IMR-90 (cell line): ENCODE measurements at regions not wholly inside any gene's neighbourhood (a gene's known extent, or its start where the extent isn't known, plus 50 kb on each side); places are given as distances from the start of the nearest gene placed in this dataset.

Experiments used
- ATAC-seq: fragments of 200-7000 bp; cut with Tn5 transposase; 2 replicates; pipeline ENCODE4 v1.9.1; 2020; ENCODE audit warnings: low read depth, mild to moderate bottlenecking, moderate library complexity
- BruUV-seq: library from RNA; stranded (reverse); fragments of 400-500 nt; replicated peaks from 2 replicates; lab custom pipeline; 2021; lab: Mats Ljungman, UMichigan
- CTCF ChIA-PET: fragments of 300-600 bp; formaldehyde crosslinking; extraction: SDS; loops from one replicate; lab custom pipeline; 2021; ENCODE audit warnings: antibody characterized with exemption; lab: Yijun Ruan, JAX
- POLR2A ChIA-PET: fragments of 300-600 bp; sonication (Branson Sonifier 250); formaldehyde crosslinking; loops from one replicate; lab custom pipeline; 2022; ENCODE audit warnings: antibody characterized with exemption; ENCODE audit not compliant: unreplicated experiment; lab: Charles Lee
- DNase-seq: peaks from one replicate; pipeline ENCODE4 v3.0.0; 2013
- H2AFZ ChIP-seq: replicated peaks from 2 replicates; pipeline ENCODE3; 2013; ENCODE audit warnings: low read length, mild to moderate bottlenecking; ENCODE audit not compliant: poor library complexity
- H2AK5ac ChIP-seq: 2 replicates; pipeline ENCODE4 v1.6.1; 2013; ENCODE audit warnings: low read depth, low read length, inconsistent platforms
- H2AK9ac ChIP-seq: replicated peaks from 2 replicates; pipeline ENCODE3; 2013; ENCODE audit warnings: mild to moderate bottlenecking, low read depth, low read length, moderate library complexity; ENCODE audit not compliant: poor library complexity
- H2BK120ac ChIP-seq: 2 replicates; pipeline ENCODE4 v1.6.1; 2013; ENCODE audit warnings: low read depth, low read length, inconsistent platforms
- H2BK15ac ChIP-seq: 3 replicates; pipeline ENCODE4 v1.6.1; 2013; ENCODE audit warnings: low read depth, low read length, inconsistent platforms
- H2BK20ac ChIP-seq: 2 replicates; pipeline ENCODE4 v1.6.1; 2013; ENCODE audit warnings: low read depth, mild to moderate bottlenecking, inconsistent platforms, low read length, moderate library complexity
- H2BK5ac ChIP-seq: 2 replicates; pipeline ENCODE4 v1.6.1; 2013; ENCODE audit warnings: mild to moderate bottlenecking, low read depth, low read length, inconsistent platforms; ENCODE audit not compliant: poor library complexity, severe bottlenecking
- H3K14ac ChIP-seq: replicated peaks from 2 replicates; pipeline ENCODE4 v1.6.1; 2013; ENCODE audit warnings: low read depth, low read length, inconsistent platforms
- H3K18ac ChIP-seq: 2 replicates; pipeline ENCODE4 v1.6.1; 2013; ENCODE audit warnings: low read depth, low read length, control low read depth
- H3K23ac ChIP-seq: 2 replicates; pipeline ENCODE4 v1.6.1; 2013; ENCODE audit warnings: low read depth, low read length, inconsistent platforms
- H3K27ac ChIP-seq: 2 replicates; pipeline ENCODE4 v1.5.1; 2013; ENCODE audit warnings: mild to moderate bottlenecking, control low read depth, low read length; ENCODE audit not compliant: insufficient read depth
- H3K27me3 ChIP-seq: 2 replicates; pipeline ENCODE4 v1.6.1; 2013; ENCODE audit warnings: low read length; ENCODE audit not compliant: control insufficient read depth, insufficient read depth
- H3K36me3 ChIP-seq: 2 replicates; pipeline ENCODE4 v1.6.1; 2013; ENCODE audit warnings: low read length, mixed read lengths; ENCODE audit not compliant: control insufficient read depth, insufficient read depth
- H3K4ac ChIP-seq: 2 replicates; pipeline ENCODE4 v1.6.1; 2013; ENCODE audit warnings: low read depth, low read length, inconsistent platforms
- H3K4me1 ChIP-seq: 2 replicates; pipeline ENCODE4 v1.6.1; 2013; ENCODE audit warnings: low read length, mixed read lengths; ENCODE audit not compliant: control insufficient read depth, insufficient read depth
- H3K4me2 ChIP-seq: 2 replicates; pipeline ENCODE4 v1.6.1; 2013; ENCODE audit warnings: low read depth, mild to moderate bottlenecking, control low read depth, low read length, moderate library complexity
- H3K4me3 ChIP-seq: 2 replicates; pipeline ENCODE4 v1.5.1; 2013; ENCODE audit warnings: low read depth, mild to moderate bottlenecking, control low read depth, low read length, moderate library complexity; ENCODE audit not compliant: insufficient read depth
- H3K56ac ChIP-seq: 2 replicates; pipeline ENCODE4 v1.6.1; 2013; ENCODE audit warnings: low read length, inconsistent platforms; ENCODE audit not compliant: insufficient read depth; ENCODE audit errors: extremely low read depth
- H3K79me1 ChIP-seq, 2 experiments: 2 replicates each; pipeline ENCODE4 v1.6.1; 2013; ENCODE audit warnings: low read length in 2 of 2, inconsistent platforms in 1 of 2, low read depth in 1 of 2
- H3K9ac ChIP-seq: 2 replicates; pipeline ENCODE4 v1.6.1; 2013; ENCODE audit warnings: low read depth, low read length, control low read depth
- H3K9me1 ChIP-seq: 2 replicates; pipeline ENCODE4 v1.6.1; 2013; ENCODE audit warnings: low read length, inconsistent platforms; ENCODE audit not compliant: insufficient read depth
- H3K9me3 ChIP-seq: 2 replicates; pipeline ENCODE4 v1.6.1; 2013; ENCODE audit warnings: low read length; ENCODE audit not compliant: control insufficient read depth, insufficient read depth
- H4K20me1 ChIP-seq: 2 replicates; pipeline ENCODE4 v1.6.1; 2013; ENCODE audit warnings: low read length, inconsistent platforms; ENCODE audit not compliant: insufficient read depth
- H4K5ac ChIP-seq: 2 replicates; pipeline ENCODE4 v1.6.1; 2013; ENCODE audit warnings: mild to moderate bottlenecking, low read depth, low read length, control low read depth
- H4K8ac ChIP-seq, 2 experiments: 2 replicates each; pipeline ENCODE4 v1.6.1; 2013; ENCODE audit warnings: low read depth in 2 of 2, low read length in 2 of 2, control low read depth in 1 of 2, inconsistent platforms in 1 of 2
- H4K91ac ChIP-seq: 2 replicates; pipeline ENCODE4 v1.6.1; 2013; ENCODE audit warnings: low read depth, low read length, inconsistent platforms; ENCODE audit not compliant: insufficient read depth
- BHLHE40 ChIP-seq: fragments of 150-350 bp; IDR thresholded peaks from 2 replicates; pipeline ENCODE4 v1.6.1; 2016; ENCODE audit warnings: mild to moderate bottlenecking, low read depth, low read length
- CEBPB ChIP-seq: IDR thresholded peaks from 2 replicates; pipeline ENCODE4 v1.6.1; 2012; ENCODE audit warnings: low read depth, low read length, improper control_type of control experiment
- CTCF ChIP-seq: conservative IDR thresholded peaks from 2 replicates; pipeline ENCODE4 v1.5.1; 2012; ENCODE audit warnings: mild to moderate bottlenecking, low read depth, low read length, improper control_type of control experiment
- ELK1 ChIP-seq: fragments of 150-350 bp; IDR thresholded peaks from 2 replicates; pipeline ENCODE4 v1.6.1; 2016; ENCODE audit warnings: low read depth, mild to moderate bottlenecking, low read length, moderate library complexity, borderline replicate concordance
- FOS ChIP-seq: fragments of 150-350 bp; IDR thresholded peaks from 2 replicates; pipeline ENCODE4 v1.6.1; 2016; ENCODE audit warnings: low read depth, low read length
- MAFK ChIP-seq: IDR thresholded peaks from 2 replicates; pipeline ENCODE4 v1.6.1; 2012; ENCODE audit warnings: low read depth, low read length, improper control_type of control experiment
- MAZ ChIP-seq: IDR thresholded peaks from 2 replicates; pipeline ENCODE4 v1.6.1; 2012; ENCODE audit warnings: low read depth, mild to moderate bottlenecking, low read length, improper control_type of control experiment, moderate library complexity, borderline replicate concordance
- NFE2L2 ChIP-seq: fragments of 150-350 bp; IDR thresholded peaks from 2 replicates; pipeline ENCODE4 v1.6.1; 2016; ENCODE audit warnings: low read depth, mild to moderate bottlenecking, low read length
- POLR2A ChIP-seq: IDR thresholded peaks from 2 replicates; pipeline ENCODE4 v1.6.1; 2012; ENCODE audit warnings: mild to moderate bottlenecking, low read depth, low read length
- RFX5 ChIP-seq: IDR thresholded peaks from 2 replicates; pipeline ENCODE4 v1.8.0; 2012; ENCODE audit warnings: low read depth, mild to moderate bottlenecking, low read length, moderate library complexity
- USF2 ChIP-seq: fragments of 150-350 bp; IDR thresholded peaks from 2 replicates; pipeline ENCODE4 v1.6.1; 2017; ENCODE audit warnings: mild to moderate bottlenecking, antibody characterized with exemption, low read length, low read depth
- WGBS, 2 experiments: methylation state at CpG; one replicate each; pipeline versions ENCODE4 v1.1.5 to v1.1.7; 2013; ENCODE audit warnings: missing lambda C conversion rate in 2 of 2; ENCODE audit not compliant: insufficient read length in 1 of 2; ENCODE audit errors: extremely low coverage in 2 of 2; 5-methylcytosine and 5-hydroxymethylcytosine counted together
- dilution Hi-C: fragments of 300-500 bp; cut with HindIII; formaldehyde crosslinking; loops from one replicate; pipeline ENCODE4 v1.14.3; 2018; ENCODE audit warnings: low sequenced_read_pairs; ENCODE audit not compliant: unreplicated experiment
- in situ Hi-C: fragments of 300-500 bp; cut with MboI; formaldehyde crosslinking; loops from 3 replicates; pipeline ENCODE4 v1.14.3; 2019; ENCODE audit warnings: low sequenced_read_pairs, inconsistent platforms, mixed read lengths
- intact Hi-C: fragments of 100-400 bp; cut with micrococcal nuclease; formaldehyde crosslinking; loops from 2 replicates; pipeline ENCODE4 v1.10.0; 2022

- no peaks in the 10 kb centered on the region for H3K9me1 ChIP-seq
- peaks cover 15% of the 10 kb centered on the region for H3K4me1 ChIP-seq
- peak overlapping the region; percentile 79 for H3K18ac ChIP-seq
- no CpG with 5 or more reads among the region's 4 CpGs for WGBS, 2 experiments
- no peak overlapping the region for H3K4me3 ChIP-seq
- no peaks in the 10 kb centered on the region for H3K79me1 ChIP-seq
- H2BK15ac ChIP-seq = no peak overlapping the region
- H4K5ac ChIP-seq = peak overlapping the region; percentile 51
- CTCF ChIA-PET = interaction anchor here (0.6 kb wide), 1 partner anchor 12 kb away, joined by 3 read pairs; no protein-coding TSS in a partner anchor
- H4K91ac ChIP-seq = 0 out of 2 replicates have a peak overlapping the region, but pooled peaks have one; percentile 69
- no peak overlapping the region for H3K27ac ChIP-seq
- H4K8ac ChIP-seq = peak overlapping the region in 1 of 2 experiments; percentile 14; a peak in 1 of 4 replicates
- peak overlapping the region; percentile 6 for H3K14ac ChIP-seq
- H3K4me2 ChIP-seq = no peak overlapping the region
- no peak overlapping the region for H2AK9ac ChIP-seq
- no peaks in the 10 kb centered on the region for H3K36me3 ChIP-seq
- H3K4ac ChIP-seq = peak overlapping the region; percentile 22; the same call in 1 of the 2 replicates
- DNase-seq (peak; percentile 33), ATAC-seq (no peak; the same call in 1 of the 2 replicates)
- H3K9me3 ChIP-seq = no peaks in the 10 kb centered on the region
- no peak overlapping the region for H3K9ac ChIP-seq
- TF ChIP-seq CEBPB (no peak), CTCF (no peak), POLR2A (no peak), USF2 (no peak), ELK1 (no peak), BHLHE40 (no peak), FOS (no peak), MAZ (no peak), NFE2L2 (no peak), RFX5 (no peak), MAFK (no peak)
- dilution Hi-C loops = no loop called here
- H4K20me1 ChIP-seq = no peaks in the 10 kb centered on the region
- H2AK5ac ChIP-seq = no peak overlapping the region
- peak overlapping the region; percentile 41 for H2BK5ac ChIP-seq
- H2BK120ac ChIP-seq = peak overlapping the region; percentile 47; the same call in 1 of the 2 replicates
- POLR2A ChIA-PET = no interaction called here
- H2AFZ ChIP-seq = peak overlapping the region; percentile 53
- H3K23ac ChIP-seq = no peak overlapping the region
- no TSS peak for BruUV-seq
- intact Hi-C loops = no loop called here
- no peak overlapping the region for H3K56ac ChIP-seq
- in situ Hi-C loops = no loop called here
- H2BK20ac ChIP-seq = 0 out of 2 replicates have a peak overlapping the region, but pooled peaks have one; percentile 38
- no peaks in the 10 kb centered on the region for H3K27me3 ChIP-seq
These were observed 196.1 kb downstream of the ZNF330 start for GRCh38 chr4:141416677-141417363.
